ENCODE measurements at regions not wholly inside any gene's neighbourhood (a gene's known extent, or its start where the extent isn't known, plus 50 kb on each side); places are given as distances from the start of the nearest gene placed in this dataset.
"Not testable (repeated sequence)": the region's sequence is repeated elsewhere in the genome, so short reads cannot be mapped to it uniquely, and the experiment has no call there.

DNA sequence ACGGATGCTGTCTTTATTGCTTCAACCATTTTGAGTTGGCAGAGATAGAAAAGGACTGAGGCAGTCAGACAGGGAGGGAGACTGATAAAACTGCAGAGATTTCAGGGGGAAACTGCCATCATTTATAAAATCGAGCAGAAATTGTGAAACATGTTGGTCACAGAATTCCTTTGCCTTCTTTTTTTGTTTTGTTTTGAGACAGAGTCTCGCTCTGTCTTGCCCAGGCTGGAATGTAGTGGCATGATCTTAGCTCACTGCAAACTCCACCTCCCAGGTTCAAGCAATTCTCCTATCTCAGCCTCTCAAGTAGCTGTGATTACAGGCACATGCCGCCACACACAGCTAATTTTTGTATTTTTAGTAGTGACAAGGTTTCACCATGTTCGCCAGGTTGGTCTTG, 273.7 kb upstream of the USP9Y start:
- no peak for DNase-seq (ENCODE audit: low read depth, low spot score)
- TF ChIP-seq, protein P1, sequence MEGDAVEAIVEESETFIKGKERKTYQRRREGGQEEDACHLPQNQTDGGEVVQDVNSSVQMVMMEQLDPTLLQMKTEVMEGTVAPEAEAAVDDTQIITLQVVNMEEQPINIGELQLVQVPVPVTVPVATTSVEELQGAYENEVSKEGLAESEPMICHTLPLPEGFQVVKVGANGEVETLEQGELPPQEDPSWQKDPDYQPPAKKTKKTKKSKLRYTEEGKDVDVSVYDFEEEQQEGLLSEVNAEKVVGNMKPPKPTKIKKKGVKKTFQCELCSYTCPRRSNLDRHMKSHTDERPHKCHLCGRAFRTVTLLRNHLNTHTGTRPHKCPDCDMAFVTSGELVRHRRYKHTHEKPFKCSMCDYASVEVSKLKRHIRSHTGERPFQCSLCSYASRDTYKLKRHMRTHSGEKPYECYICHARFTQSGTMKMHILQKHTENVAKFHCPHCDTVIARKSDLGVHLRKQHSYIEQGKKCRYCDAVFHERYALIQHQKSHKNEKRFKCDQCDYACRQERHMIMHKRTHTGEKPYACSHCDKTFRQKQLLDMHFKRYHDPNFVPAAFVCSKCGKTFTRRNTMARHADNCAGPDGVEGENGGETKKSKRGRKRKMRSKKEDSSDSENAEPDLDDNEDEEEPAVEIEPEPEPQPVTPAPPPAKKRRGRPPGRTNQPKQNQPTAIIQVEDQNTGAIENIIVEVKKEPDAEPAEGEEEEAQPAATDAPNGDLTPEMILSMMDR (IDR thresholded peaks at IDR 0.05; ENCODE audit: low read depth, low read length): no peak
- Histone ChIP-seq H3K4me3 (ENCODE audit: low read depth, low read length) (no peak overlapping the region), H3K9me3 (ENCODE audit: control insufficient read depth, insufficient read depth, low read length) (no peaks in the 10 kb centered on the region), H3K27ac (ENCODE audit: low read depth, low read length) (no peak overlapping the region), H3K27me3 (ENCODE audit: control insufficient read depth, insufficient read depth, low read length) (no peaks in the 10 kb centered on the region)
- CTCF ChIA-PET: no interaction called here
- POLR2A ChIA-PET: no interaction called here

DNA sequence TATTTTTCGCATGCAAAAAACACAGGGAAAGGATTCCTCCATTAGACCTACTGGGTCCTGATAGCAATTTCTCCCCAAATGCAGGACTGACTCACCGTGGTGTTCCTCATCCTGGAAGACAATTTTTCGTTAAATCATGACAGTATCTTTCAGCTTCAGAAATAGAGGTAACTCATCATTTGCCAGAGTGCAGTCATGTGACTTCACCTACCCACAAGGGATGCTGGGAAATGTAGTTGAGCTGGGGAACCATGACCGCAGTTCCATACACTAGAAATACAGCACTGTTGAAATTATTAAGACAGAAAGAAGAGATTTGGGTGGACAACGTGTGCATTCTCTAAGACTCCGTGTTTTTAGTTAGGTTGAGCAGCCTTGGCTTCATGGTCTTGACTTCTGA, 269.5 kb upstream of the USP9Y start:
- ChIA-PET CTCF (no interaction called here), POLR2A (no interaction called here)
- Histone ChIP-seq H3K9me3 (ENCODE audit: control insufficient read depth, insufficient read depth, low read length) (no peaks in the 10 kb centered on the region), H3K4me3 (ENCODE audit: low read depth, low read length) (no peak overlapping the region), H3K27me3 (ENCODE audit: control insufficient read depth, insufficient read depth, low read length) (no peaks in the 10 kb centered on the region), H3K27ac (ENCODE audit: low read depth, low read length) (no peak overlapping the region)
- TF ChIP-seq, protein P1 (IDR thresholded peaks at IDR 0.05; ENCODE audit: low read depth, low read length): no peak
- no peak for DNase-seq (ENCODE audit: low read depth, low spot score)

DNA sequence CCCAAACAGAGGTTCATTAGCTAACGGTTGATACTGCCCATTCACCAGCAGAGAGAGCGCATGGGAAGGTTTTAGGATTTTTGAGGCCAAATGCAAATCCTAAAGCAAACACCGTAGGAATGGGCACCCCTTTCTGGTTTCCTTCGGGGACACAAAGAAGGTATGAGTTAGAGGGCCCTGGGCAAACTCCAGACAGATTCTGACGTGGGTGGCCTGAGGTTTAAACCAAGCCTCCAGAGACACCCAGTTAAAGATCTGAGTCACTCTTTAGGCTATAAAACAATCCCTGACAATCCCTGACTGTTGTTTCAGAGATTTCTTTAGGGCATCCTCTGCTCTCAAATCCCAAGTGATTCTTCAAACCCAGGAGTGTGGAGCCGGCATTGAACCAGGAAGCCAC, 262.2 kb upstream of the USP9Y start:
- CTCF ChIA-PET; H3K27ac ChIP-seq (ENCODE audit: low read depth, low read length); H3K27me3 ChIP-seq (ENCODE audit: control insufficient read depth, insufficient read depth, low read length); POLR2A ChIA-PET; DNase-seq (ENCODE audit: low read depth, low spot score); H3K4me3 ChIP-seq (ENCODE audit: low read depth, low read length); H3K9me3 ChIP-seq (ENCODE audit: control insufficient read depth, insufficient read depth, low read length): not testable (repeated sequence)

DNA sequence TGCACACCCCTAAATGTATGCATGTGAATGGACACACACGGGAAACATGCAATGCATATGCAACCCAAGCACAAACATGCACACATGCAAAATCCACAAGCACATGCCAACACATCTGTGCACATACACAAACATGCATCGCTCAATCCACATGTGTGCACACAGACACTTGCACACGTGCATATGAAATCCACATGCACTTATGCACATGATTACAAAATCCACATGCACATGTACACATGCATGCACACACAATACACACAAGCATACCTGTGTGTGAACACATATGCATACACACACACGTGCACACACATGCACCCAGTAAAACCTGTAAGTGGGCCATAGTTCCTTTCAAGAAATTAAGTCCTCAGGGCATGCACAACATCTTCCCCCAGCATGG, 256.8 kb upstream of the USP9Y start:
- Histone ChIP-seq H3K4me3 (ENCODE audit: low read depth, low read length) (no peak overlapping the region), H3K27ac (ENCODE audit: low read depth, low read length) (no peak overlapping the region), H3K9me3 (ENCODE audit: control insufficient read depth, insufficient read depth, low read length) (no peaks in the 10 kb centered on the region), H3K27me3 (ENCODE audit: control insufficient read depth, insufficient read depth, low read length) (no peaks in the 10 kb centered on the region)
- ChIA-PET CTCF (no interaction called here), POLR2A (no interaction called here)
- no peak for DNase-seq (ENCODE audit: low read depth, low spot score)
- TF ChIP-seq, protein P1 (IDR thresholded peaks at IDR 0.05; ENCODE audit: low read depth, low read length): no peak

DNA sequence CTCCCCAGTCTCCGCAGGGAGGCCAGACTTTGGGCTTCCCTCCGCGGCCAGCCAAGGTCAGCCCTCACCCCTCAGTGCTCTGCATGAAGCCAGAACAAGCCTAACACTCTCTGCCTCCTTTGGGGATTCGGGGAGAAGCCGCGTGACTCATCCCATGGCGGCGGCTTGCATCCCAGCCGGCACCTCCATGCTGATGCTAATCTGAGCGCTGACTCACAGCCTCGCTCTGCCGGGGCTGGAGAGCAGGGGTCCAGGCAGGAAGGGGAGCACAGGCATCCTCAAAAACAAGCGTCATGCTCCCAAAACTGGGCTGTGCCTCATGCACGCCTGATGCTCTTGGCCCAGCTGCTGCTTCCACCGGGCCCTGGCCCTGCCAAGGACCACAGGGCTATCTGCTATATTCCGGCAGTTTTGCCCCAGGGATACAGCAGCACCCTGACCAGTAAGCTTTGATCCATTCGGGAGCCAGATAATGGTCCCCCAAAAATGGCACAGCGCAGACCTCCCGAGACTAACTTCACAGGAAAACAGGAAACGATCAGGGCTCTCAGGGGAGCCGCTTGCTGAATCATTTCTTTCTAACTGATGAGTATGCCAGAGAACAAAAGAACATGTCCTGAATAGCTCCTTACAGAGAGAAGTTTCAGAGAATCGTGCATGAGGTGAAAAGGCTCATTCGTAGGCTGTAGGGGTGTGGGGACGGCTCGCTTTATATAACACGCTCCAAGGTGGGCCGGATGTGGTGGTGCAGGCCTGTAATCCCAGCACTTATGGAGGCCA, 254.4 kb upstream of the USP9Y start:
- DNase-seq (ENCODE audit: low read depth, low spot score); H3K27ac ChIP-seq (ENCODE audit: low read depth, low read length); H3K4me3 ChIP-seq (ENCODE audit: low read depth, low read length); POLR2A ChIA-PET; CTCF ChIA-PET; H3K9me3 ChIP-seq (ENCODE audit: control insufficient read depth, insufficient read depth, low read length); H3K27me3 ChIP-seq (ENCODE audit: control insufficient read depth, insufficient read depth, low read length): not testable (repeated sequence)

DNA sequence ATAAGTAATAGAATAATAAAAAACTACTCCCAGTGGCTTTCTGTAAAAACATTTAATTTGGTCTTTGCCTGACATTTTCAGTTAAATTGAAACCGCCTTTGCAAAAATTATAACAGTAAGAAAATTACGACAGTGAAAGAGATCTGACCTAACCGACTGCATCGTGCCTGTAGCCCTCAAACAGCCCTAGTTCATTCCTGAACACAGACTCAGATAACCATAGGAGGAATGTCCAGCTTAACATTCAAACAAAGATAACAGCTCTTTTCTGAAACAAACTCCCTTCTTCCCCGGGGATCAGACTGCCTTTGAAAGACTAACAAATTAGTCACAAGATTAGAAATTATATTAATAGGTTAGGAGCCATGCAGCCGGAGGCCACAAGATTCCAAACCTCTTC, 252.5 kb upstream of the USP9Y start:
- POLR2A ChIA-PET; H3K9me3 ChIP-seq (ENCODE audit: control insufficient read depth, insufficient read depth, low read length); DNase-seq (ENCODE audit: low read depth, low spot score); H3K4me3 ChIP-seq (ENCODE audit: low read depth, low read length); CTCF ChIA-PET; H3K27ac ChIP-seq (ENCODE audit: low read depth, low read length); H3K27me3 ChIP-seq (ENCODE audit: control insufficient read depth, insufficient read depth, low read length): not testable (repeated sequence)

DNA sequence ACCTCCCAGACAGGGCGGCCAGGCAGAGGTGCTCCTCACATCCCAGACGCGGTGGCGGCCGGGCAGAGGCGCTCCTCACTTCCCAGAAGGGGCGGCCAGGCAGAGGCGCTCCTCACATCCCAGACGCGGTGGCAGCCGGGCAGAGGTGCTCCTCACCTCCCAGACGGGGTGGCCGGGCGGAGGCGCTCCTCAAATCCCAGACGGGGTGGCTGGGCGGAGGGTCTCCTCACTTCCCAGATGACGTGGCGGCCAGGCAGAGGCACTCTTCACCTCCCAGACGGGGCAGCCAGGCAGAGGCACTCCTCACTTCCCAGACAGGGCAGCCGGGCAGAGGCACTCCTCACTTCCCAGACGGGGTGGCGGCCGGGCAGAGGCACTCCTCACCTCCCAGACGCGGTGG, 247.7 kb upstream of the USP9Y start:
- POLR2A ChIA-PET; CTCF ChIA-PET; H3K4me3 ChIP-seq (ENCODE audit: low read depth, low read length); DNase-seq (ENCODE audit: low read depth, low spot score); H3K27me3 ChIP-seq (ENCODE audit: control insufficient read depth, insufficient read depth, low read length); H3K27ac ChIP-seq (ENCODE audit: low read depth, low read length): not testable (repeated sequence)
- H3K9me3 ChIP-seq (ENCODE audit: control insufficient read depth, insufficient read depth, low read length): peaks cover 13% of the 10 kb centered on the region; the same call in 1 of the 2 replicates
